GM19468 (cell line): ENCODE measurements at regions not wholly inside any gene's neighbourhood (a gene's known extent, or its start where the extent isn't known, plus 50 kb on each side); places are given as distances from the start of the nearest gene placed in this dataset.
"Not testable (repeated sequence)": the region's sequence is repeated elsewhere in the genome, so short reads cannot be mapped to it uniquely, and the experiment has no call there.

Experiments
- ATAC-seq: cut with Tn5 transposase; IDR thresholded peaks from one replicate; pipeline ENCODE4 v1.9.1; 2021; ENCODE audit warnings: mild to moderate bottlenecking, moderate library complexity, moderate number of reproducible peaks; ENCODE audit not compliant: unreplicated experiment; ENCODE audit errors: extremely low read depth

GRCh38 chr10:8272794-8273425, 218.4 kb downstream of the GATA3 start:
- ATAC-seq: no peak

DNA sequence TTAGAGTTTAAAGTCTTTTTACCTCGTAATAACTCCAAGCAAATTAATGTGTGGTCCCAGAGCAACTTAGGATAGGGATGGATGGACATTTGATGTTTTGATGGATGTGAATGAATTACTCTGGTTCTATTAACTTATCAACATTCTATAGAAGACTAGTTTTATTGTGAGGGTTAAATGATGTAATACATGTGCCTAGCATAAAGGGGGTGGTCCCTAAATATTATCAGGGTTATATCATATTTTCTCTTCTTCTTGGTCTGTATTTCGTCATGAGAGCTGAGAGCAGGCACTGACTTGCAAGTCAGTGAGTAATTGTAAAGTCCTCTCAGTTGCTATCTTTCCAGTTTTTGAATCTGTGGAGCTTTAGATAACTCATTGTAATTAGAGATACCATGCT, 219.3 kb downstream of the GATA3 start:
- ATAC-seq: no peak

DNA sequence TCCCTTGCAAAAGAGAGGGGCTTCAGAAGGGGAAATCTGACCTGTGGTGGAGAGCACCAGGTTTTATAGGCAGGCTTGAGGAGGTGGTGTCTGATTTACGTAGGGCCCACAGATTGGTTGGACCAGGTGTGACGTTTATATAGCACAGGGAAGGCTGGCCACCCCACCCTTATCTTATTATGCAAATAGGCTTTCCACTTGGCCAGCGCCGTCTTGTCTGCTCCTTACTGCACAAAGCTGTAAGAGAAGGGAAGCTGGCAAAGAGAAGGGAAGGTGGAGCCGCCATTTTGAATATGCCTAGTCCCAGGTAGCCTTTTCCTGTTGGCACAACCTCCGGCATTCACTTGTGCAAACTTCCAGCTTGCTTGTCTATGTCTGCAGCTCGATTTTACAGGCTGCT, 221.4 kb downstream of the GATA3 start:
- ATAC-seq: no peak

GRCh38 chr10:8278099-8278498, 223.6 kb downstream of the GATA3 start:
- ATAC-seq: no peak

- no peak for ATAC-seq
These were observed 225.1 kb downstream of the GATA3 start for GRCh38 chr10:8279598-8279997.

- no peak for ATAC-seq
These were observed 226.5 kb downstream of the GATA3 start for GRCh38 chr10:8280946-8281345.

DNA sequence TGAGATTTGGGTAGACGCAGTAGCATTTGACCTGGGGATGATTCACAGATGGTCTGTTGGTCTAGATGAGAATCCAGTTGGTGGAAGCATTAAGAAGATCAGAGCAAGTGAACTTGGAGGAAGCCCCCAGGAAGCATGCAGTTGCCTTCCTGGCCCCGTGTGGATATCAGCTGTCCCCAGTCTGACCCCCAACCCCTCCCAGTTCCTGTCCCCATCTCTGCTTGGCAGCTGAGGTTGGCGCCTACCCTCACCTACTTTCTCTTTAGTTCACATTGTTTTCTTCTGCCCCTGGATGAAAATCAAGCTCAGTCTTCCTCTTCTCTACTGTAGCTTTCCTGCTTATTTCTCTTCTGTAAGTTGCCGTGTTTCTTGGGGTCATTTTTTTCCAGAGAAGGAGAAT, 227.9 kb downstream of the GATA3 start:
- ATAC-seq: no peak

GRCh38 chr10:8283166-8283905, 228.8 kb downstream of the GATA3 start:
- ATAC-seq: no peak

- no peak for ATAC-seq
These were observed 229.5 kb downstream of the GATA3 start for GRCh38 chr10:8283986-8284385.

DNA sequence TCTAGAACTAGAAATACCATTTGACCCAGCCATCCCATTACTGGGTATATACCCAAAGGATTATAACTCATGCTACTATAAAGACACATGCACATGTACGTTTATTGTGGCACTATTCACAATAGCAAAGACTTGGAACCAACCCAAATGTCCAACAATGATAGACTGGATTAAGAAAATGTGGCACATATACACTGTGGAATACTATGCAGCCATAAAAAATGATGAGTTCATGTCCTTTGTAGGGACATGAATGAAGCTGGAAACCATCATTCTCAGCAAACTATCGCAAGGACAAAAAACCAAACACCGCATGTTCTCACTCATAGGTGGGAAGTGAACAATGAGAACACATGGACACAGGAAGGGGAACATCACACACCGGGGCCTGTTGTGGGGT, 231.5 kb downstream of the GATA3 start:
- ATAC-seq: not testable (repeated sequence)

DNA sequence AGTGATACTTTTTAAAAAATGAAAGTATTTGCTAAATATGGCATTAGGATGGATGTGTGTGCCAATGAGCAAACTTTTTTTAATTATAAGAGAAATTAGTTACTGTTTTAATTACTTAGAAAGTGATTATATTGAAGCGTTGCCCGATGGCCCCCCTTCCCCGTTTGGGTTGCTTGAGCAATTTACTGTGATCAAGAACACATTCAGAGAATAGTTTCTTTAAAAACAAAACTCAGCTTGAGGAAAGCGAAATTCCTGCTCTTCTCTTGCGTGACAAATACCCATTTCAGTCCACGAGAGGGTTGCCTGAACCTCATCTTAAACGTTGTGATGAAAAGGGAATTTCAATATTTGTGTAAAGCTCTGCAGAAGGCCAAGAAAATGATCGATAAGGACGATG, 234.1 kb downstream of the GATA3 start:
- no peak for ATAC-seq

DNA sequence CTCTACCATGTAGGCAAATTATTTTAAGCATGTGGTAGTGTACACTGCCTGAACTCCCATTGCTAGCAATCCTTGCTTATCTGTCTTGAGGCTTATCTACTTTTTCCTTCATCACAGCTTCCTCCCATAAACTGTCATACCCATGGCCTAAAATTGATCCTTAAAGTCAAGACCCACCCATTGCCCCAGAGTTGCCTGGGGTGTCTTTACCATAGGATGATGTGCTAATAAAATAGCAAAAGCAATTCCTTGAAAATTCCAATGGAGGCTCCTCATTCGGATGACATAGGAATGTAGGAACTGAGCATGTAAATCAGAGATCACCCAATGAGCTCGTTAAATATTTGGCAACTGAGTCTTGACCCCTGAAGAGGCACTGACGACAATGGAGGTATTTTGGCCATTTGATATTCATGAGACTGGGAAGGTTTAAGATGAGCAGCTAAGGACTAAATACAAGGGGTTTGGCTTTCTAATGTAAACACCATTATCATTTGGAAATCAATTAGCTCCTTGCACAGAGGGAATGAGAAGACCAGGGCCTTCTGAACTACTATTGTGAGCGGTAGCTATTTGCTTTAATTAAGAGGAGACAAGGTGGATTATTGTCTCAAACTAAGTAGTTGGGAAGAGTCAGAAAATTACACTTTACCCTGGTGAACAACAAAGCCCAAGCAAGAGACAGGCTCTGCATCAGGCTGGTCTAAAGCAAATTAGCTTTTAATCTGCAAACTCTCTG, 234.9 kb downstream of the GATA3 start:
- ATAC-seq: no peak

- ATAC-seq: no peak
These were observed 240.3 kb downstream of the GATA3 start for GRCh38 chr10:8294779-8295178.

GRCh38 chr10:8295311-8295710, 240.8 kb downstream of the GATA3 start:
- ATAC-seq: no peak

- no peak for ATAC-seq
These were observed 241.7 kb downstream of the GATA3 start for GRCh38 chr10:8296090-8296733.

DNA sequence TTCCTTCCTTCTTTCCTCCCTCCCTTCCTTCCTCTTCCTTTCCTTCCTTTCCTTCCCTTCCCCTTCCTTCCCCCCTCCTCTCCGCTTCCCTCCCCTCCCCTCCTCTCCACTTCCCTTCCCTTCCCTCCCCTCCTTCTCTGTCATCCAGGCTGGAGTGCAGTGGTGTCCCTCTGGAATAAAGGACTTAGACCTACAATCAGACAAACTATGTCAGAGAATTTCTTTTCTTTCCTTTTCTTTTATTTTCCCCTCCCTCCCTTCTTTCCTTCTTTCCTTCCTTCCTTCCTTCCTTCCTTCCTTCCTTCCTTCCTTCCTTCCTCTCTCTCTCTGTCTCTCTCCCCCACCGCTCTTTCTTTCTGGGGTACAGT, 242.2 kb downstream of the GATA3 start:
- no peak for ATAC-seq

GRCh38 chr10:8297107-8297506, 242.6 kb downstream of the GATA3 start:
- ATAC-seq: no peak

GRCh38 chr10:8297959-8298358, 243.5 kb downstream of the GATA3 start:
- ATAC-seq: no peak

GRCh38 chr10:8298896-8299570, 244.5 kb downstream of the GATA3 start:
- no peak for ATAC-seq

DNA sequence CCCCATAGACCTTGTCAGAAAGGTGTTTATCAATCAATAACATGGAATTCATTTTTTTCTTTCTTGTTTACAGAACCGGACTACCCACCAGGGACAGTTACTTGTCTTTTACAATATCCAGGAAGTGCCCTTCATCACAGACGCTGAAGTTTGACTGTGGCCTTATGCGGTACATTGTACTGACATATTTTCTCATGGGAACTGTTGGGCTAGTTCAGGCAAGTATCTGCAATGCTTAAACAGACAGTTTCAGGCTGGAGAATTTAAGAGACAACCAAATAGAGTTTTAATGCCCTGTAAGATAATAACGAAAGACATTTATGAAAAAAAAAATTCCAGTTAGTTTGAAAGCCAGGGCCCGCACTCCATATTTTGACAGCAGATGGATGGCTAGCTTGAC, 246.4 kb downstream of the GATA3 start:
- ATAC-seq: no peak
